Activated naive CD8-positive, alpha-beta T cell treated with anti-CD3 and anti-CD28 coated beads, Interleukin-2, amount 50 U/mL, for 24 hours (primary cell): ENCODE measurements at regions not wholly inside any gene's neighbourhood (a gene's known extent, or its start where the extent isn't known, plus 50 kb on each side); places are given as distances from the start of the nearest gene placed in this dataset.
"Not testable (repeated sequence)": the region's sequence is repeated elsewhere in the genome, so short reads cannot be mapped to it uniquely, and the experiment has no call there.

Source experiments
- ATAC-seq: fragments of 150-1000 bp; cut with Tn5 transposase; one replicate; pipeline ENCODE4 v1.10.0; 2021
- DNase-seq: peaks from one replicate; pipeline ENCODE4 v3.0.0; 2021
- H3K27ac Mint-ChIP-seq: one replicate; pipeline ENCODE4 v1.8.0; 2021; ENCODE audit warnings: mild to moderate bottlenecking, mixed read lengths
- H3K27me3 Mint-ChIP-seq: one replicate; pipeline ENCODE4 v1.8.0; 2021; ENCODE audit warnings: mixed read lengths
- H3K36me3 Mint-ChIP-seq: one replicate; pipeline ENCODE4 v1.8.0; 2021; ENCODE audit warnings: low read depth, mixed read lengths
- H3K4me1 Mint-ChIP-seq: one replicate; pipeline ENCODE4 v1.8.0; 2021; ENCODE audit warnings: mixed read lengths
- H3K4me3 Mint-ChIP-seq: one replicate; pipeline ENCODE4 v1.8.0; 2021; ENCODE audit warnings: mild to moderate bottlenecking, moderate library complexity, mixed read lengths
- H3K9me3 Mint-ChIP-seq: one replicate; pipeline ENCODE4 v1.8.0; 2021; ENCODE audit warnings: mixed read lengths

DNA sequence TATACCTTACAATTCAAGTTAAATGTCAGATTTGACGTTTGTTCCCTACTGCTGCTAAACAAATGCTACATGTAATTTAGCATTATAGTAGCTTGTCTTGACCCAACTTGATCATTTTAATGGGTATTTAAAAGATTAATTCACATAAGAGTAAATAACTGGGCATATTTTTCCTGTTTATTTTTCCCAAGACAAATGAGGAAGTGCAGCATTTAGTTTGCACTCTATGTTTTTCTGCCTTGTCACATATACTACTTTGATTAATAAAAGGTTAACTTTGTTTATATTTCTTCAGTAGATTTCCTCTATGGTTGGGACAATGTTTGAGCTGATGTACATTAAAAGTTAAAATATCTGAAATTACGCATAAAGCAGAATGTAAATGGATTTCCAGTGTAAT lies 641.8 kb downstream of the PRR16 start:
- Mint-ChIP-seq H3K36me3 (no peaks in the 10 kb centered on the region), H3K27ac (no peak overlapping the region), H3K27me3 (no peaks in the 10 kb centered on the region), H3K4me3 (no peak overlapping the region), H3K4me1 (no peaks in the 10 kb centered on the region), H3K9me3 (no peaks in the 10 kb centered on the region)
- DNase-seq: no peak
- no peak for ATAC-seq

DNA sequence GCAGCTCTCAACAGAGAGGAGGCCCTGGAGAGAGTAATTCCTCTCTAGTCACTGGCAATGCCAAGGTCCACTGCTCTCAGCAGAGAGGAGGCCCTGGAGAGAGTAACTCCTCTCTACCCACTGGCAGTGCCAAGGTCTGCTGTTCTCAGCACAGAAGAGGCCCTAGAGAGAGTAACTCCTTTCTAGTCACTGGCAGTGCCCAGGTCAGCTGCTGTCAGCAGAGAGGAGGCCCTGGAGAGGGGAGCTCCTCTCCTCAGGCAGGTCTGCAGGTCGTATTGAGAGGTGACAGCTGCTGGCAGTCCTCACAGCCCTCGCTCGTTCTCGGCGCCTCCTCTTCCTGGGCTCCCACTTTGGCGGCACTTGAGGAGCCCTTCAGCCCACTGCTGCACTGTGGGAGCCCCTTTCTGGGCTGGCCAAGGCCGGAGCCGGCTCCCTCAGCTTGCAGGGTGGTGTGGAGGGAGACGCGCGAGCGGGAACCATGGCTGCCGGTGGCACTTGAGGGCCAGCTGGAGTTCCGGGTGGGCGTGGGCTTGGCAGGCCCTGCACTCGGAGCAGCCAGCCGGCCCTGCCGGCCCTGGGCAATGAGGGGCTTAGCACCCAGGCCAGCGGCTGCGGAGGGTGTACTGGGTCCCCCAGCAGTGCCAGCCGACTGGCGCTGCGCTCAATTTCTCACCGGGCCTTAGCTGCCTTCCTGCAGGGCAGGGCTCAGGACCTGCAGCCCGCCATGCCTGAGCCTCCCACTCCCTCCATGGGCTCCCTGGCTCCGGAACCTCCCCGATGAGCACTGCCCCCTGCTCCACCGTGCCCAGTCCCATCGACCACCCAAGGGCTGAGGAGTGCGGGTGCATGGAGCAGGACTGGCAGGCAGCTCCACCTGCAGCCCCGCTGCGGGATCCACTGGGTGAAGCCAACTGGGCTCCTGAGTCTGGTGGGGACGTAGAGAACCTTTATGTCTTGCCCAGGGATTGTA lies 642.9 kb downstream of the PRR16 start:
- not testable (repeated sequence) for DNase-seq, H3K36me3 Mint-ChIP-seq, H3K27ac Mint-ChIP-seq, H3K27me3 Mint-ChIP-seq, H3K9me3 Mint-ChIP-seq, H3K4me1 Mint-ChIP-seq, ATAC-seq, H3K4me3 Mint-ChIP-seq

DNA sequence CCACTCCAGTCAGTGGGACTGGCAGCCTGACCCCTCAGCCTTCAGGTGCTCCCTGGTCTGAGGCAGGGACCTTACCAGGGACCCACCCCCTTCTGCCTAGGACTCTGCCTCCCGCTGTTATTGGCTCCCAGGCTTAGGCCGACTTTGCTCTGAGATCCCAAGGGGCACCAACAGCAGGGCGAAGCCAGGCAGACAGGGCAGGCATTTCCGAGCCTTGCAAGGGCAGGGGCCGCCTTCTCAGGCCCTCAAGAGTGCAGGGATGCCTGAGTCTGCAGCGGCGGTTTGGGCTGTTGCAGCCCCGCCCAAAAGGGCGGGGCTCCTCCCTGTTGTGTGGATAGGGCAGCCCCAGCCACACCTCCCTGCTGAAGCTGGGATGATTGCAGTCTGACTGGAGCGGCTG lies 644.6 kb downstream of the PRR16 start:
- DNase-seq (no peak), ATAC-seq (no peak)
- Mint-ChIP-seq H3K4me1 (no peaks in the 10 kb centered on the region), H3K27me3 (no peaks in the 10 kb centered on the region), H3K36me3 (no peaks in the 10 kb centered on the region), H3K4me3 (no peak overlapping the region), H3K27ac (no peak overlapping the region), H3K9me3 (no peaks in the 10 kb centered on the region)

DNA sequence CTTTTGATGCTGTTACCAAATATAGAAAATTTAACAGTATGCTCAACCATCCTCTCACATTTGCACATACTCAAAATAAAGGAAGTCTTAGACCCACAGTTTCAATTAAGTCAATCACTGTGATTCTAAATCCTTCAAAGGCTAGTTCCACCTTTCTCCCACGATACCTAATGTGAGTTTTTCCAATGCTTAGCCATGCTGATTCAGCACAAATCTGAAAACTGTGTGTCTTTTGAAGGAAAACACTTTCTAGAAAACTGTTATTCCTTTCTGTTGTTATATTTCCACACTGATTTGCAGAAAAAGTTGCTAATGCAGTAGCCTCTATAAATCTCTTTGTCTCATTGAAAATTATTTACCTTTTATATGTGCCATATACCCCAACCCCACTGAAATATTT lies 645.7 kb downstream of the PRR16 start:
- Mint-ChIP-seq H3K36me3 (no peaks in the 10 kb centered on the region), H3K4me1 (no peaks in the 10 kb centered on the region), H3K27me3 (no peaks in the 10 kb centered on the region), H3K9me3 (peaks cover 6% of the 10 kb centered on the region), H3K27ac (no peak overlapping the region), H3K4me3 (no peak overlapping the region)
- no peak for DNase-seq
- no peak for ATAC-seq

DNA sequence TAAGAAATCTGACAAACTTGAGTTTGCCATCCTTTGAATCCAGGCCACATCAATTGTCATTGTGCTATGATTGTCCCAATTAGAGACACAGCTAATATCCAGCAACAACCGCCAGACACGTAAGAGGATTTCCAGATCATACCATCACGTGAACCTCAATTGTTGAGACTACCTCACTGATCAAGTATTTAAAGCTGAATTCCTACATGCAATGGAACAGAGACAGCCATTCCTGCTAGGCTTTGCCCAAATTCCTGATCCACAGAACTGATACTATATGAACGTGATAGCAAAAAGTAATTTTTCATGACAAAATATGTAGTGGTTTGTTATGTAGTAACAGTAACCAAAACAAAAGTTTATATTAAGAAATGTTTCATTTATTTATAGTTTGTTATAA lies 657.7 kb downstream of the PRR16 start:
- Mint-ChIP-seq H3K27ac (no peak overlapping the region), H3K4me1 (no peaks in the 10 kb centered on the region), H3K27me3 (no peaks in the 10 kb centered on the region), H3K4me3 (no peak overlapping the region), H3K9me3 (no peaks in the 10 kb centered on the region), H3K36me3 (no peaks in the 10 kb centered on the region)
- ATAC-seq (no peak), DNase-seq (no peak)

DNA sequence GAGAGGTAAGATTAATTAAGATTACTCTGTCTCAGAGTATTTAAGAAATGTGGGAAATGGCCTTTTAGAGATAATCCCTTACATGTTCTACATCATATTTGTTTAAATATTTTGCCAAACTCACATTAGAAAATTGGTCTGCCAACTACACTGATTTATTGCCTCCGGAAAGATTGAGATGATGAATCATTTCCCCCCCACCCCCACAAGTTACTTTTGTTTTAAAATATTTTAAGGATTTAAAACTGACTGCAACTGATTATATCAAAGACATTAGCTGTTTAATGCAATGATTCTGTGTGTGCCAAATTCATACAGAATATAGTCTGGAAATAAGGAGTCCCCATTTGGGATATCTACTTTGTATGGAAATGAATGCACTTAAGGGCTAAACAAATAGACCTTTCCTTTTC lies 674.4 kb downstream of the PRR16 start:
- H3K4me3 Mint-ChIP-seq: no peak overlapping the region

DNA sequence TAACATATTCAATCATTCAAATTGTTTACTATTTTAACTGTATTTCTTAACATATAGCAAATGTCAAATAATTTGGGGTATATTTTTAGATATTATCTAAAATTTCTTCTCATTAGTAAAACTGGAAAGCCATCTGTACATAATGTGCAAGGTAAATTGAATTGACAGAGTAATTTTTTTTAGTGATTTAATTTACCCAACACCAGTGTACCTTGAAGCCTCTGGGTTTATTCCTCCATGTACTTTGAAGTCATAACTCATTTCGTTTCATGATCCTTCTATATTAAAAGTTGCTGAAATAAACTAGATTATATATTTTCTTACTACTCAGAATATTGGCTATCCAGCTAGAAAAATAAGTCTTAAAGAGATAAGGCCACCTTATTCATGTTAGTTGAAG lies 674.9 kb downstream of the PRR16 start:
- no peak for DNase-seq

More for the DNA sequence above, 674.4 kb downstream of the PRR16 start:
- ATAC-seq (no peak), DNase-seq (no peak)
- Mint-ChIP-seq H3K27ac (no peak overlapping the region), H3K27me3 (no peaks in the 10 kb centered on the region), H3K4me1 (no peaks in the 10 kb centered on the region), H3K36me3 (no peaks in the 10 kb centered on the region), H3K9me3 (peaks cover 10% of the 10 kb centered on the region)

DNA sequence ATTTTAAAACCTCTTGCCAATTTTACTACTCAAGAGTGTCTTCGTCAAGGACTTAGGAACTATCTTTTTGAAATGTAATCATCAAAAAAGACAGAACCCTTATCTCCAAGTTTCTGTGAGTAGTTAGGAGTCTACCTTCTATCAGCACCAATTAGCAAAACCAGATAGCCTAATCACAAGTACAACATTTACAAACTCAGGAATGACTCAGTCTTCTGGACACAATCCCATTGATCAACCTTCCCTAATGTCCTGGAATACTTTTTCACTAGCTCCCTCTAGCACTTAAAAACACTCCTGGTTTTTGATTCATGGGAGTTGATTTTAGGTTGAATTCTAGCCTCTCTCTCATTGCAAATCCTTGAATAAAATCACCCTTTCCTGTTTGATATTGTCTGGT lies 680.7 kb downstream of the PRR16 start:
- no peak overlapping the region for H3K4me3 Mint-ChIP-seq
- no peaks in the 10 kb centered on the region for H3K36me3 Mint-ChIP-seq
- no peaks in the 10 kb centered on the region for H3K27me3 Mint-ChIP-seq
- no peak overlapping the region for H3K27ac Mint-ChIP-seq
- H3K9me3 Mint-ChIP-seq: peaks cover 14% of the 10 kb centered on the region
- DNase-seq: no peak
- H3K4me1 Mint-ChIP-seq: no peaks in the 10 kb centered on the region
- no peak for ATAC-seq

More for the DNA sequence above, 674.9 kb downstream of the PRR16 start:
- H3K27ac Mint-ChIP-seq: no peak overlapping the region
- no peaks in the 10 kb centered on the region for H3K36me3 Mint-ChIP-seq
- ATAC-seq: no peak
- peaks cover 9% of the 10 kb centered on the region for H3K9me3 Mint-ChIP-seq
- H3K4me3 Mint-ChIP-seq: no peak overlapping the region
- H3K27me3 Mint-ChIP-seq: no peaks in the 10 kb centered on the region
- no peaks in the 10 kb centered on the region for H3K4me1 Mint-ChIP-seq

DNA sequence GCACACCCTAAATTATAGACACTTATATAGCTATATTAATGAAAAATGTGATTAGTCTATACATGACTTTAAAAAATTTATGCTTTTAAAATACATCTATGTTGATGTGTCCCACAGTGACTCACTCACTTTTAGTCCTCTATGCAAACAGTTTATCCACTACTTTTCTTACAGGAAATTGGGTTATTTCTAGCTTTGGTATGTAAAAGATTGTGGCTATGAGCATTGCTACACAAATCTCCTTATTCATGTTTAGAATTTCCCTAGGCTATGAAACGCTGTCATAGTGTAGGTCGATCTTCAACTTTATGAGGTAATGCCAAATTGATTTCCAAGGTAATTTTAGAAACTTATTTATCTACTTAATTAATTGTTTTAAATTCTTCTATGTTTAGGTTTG lies 687.4 kb downstream of the PRR16 start:
- DNase-seq (no peak), ATAC-seq (no peak)
- Mint-ChIP-seq H3K27ac (no peak overlapping the region), H3K36me3 (no peaks in the 10 kb centered on the region), H3K4me3 (no peak overlapping the region), H3K4me1 (no peaks in the 10 kb centered on the region), H3K9me3 (peaks cover 5% of the 10 kb centered on the region), H3K27me3 (no peaks in the 10 kb centered on the region)

DNA sequence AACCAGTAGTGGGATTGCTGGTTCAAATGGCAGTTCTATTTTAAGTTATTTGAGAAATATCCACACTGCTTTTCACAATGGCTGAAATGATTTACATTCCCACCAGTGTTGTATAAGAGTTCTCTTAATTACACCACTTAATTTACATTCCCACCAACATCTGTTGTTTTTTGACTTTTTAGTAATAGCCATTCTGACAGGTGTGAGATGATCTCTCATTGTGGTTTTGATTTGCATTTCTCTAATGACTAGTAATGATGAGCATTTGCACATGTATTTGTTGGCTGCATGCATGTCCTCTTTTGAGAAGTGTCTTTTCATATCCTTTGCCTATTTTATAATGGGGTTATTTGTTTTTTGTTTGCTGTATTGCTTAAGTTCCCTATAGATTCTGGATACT lies 688.3 kb downstream of the PRR16 start:
- peaks cover 5% of the 10 kb centered on the region for H3K9me3 Mint-ChIP-seq
- no peak for ATAC-seq

DNA sequence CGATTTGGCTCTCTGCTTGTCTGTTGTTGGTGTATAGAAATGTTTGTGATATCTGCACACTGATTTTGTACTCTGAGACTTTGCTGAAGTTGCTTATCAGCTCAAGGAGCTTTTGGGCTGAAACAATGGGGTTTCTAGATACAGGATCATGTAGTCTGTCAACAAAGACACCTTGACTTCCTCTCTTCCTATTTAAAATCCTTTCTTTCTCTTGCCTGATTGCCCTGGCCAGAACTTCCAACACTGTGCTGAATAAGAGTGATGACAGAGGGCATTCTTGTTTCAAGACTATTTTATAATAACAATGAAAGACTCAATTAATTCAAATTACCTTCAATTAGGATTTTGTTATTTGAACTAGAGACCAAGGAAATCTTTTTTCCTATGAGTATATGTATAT lies 692.5 kb downstream of the PRR16 start:
- no peaks in the 10 kb centered on the region for H3K27me3 Mint-ChIP-seq
- H3K9me3 Mint-ChIP-seq: no peaks in the 10 kb centered on the region
- DNase-seq (no peak), ATAC-seq (no peak)
- no peak overlapping the region for H3K27ac Mint-ChIP-seq
- H3K4me1 Mint-ChIP-seq: no peaks in the 10 kb centered on the region
- no peak overlapping the region for H3K4me3 Mint-ChIP-seq
- H3K36me3 Mint-ChIP-seq: no peaks in the 10 kb centered on the region

More for the DNA sequence above, 688.3 kb downstream of the PRR16 start:
- Mint-ChIP-seq H3K4me1 (no peaks in the 10 kb centered on the region), H3K36me3 (no peaks in the 10 kb centered on the region), H3K27ac (no peak overlapping the region), H3K4me3 (no peak overlapping the region), H3K27me3 (no peaks in the 10 kb centered on the region)
- no peak for DNase-seq

DNA sequence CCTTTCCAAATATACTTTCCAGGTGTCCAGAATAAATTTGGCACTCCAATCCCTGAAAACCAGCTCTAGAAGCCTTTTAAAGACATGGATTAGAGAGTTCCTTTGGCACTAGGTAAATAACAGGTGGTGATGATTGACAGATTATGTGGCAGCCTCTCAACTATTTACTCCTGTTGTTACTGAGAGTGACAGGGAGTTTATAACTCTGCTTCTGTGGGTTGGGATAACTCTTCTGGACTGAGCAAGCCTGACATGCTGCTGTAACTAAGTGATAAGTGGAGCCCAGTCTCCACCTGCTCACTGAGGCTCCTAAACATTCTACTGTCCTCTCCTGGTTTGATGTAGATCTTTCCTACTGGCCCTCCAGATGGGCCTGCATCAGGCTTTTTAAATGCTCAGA lies 693.2 kb upstream of the FTMT start:
- Mint-ChIP-seq H3K9me3 (no peaks in the 10 kb centered on the region), H3K27me3 (no peaks in the 10 kb centered on the region), H3K4me1 (no peaks in the 10 kb centered on the region), H3K27ac (no peak overlapping the region), H3K4me3 (no peak overlapping the region), H3K36me3 (no peaks in the 10 kb centered on the region)
- ATAC-seq: no peak
- no peak for DNase-seq

DNA sequence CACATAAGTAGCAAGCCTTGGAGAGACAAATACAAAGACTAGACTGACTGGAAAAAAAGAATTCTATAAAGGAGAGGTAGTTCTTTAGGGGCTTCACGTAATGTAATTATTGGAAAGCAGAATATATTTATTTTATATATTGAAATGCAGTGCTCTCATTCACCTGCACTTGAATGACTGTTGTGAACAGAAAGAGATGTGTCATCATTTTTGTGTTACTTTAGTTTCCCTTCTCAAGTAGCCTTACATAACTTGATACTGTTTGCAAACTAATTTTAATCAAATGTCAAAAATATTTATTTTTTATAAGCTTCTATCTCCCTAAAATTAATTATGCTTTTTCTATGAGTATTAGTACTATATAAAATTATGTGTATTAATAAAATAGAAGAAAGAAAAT lies 691.1 kb upstream of the FTMT start:
- no peak overlapping the region for H3K27ac Mint-ChIP-seq
- H3K4me3 Mint-ChIP-seq: no peak overlapping the region
- H3K27me3 Mint-ChIP-seq: no peaks in the 10 kb centered on the region
- no peaks in the 10 kb centered on the region for H3K9me3 Mint-ChIP-seq
- ATAC-seq: no peak
- no peaks in the 10 kb centered on the region for H3K4me1 Mint-ChIP-seq
- H3K36me3 Mint-ChIP-seq: no peaks in the 10 kb centered on the region
- DNase-seq: no peak

DNA sequence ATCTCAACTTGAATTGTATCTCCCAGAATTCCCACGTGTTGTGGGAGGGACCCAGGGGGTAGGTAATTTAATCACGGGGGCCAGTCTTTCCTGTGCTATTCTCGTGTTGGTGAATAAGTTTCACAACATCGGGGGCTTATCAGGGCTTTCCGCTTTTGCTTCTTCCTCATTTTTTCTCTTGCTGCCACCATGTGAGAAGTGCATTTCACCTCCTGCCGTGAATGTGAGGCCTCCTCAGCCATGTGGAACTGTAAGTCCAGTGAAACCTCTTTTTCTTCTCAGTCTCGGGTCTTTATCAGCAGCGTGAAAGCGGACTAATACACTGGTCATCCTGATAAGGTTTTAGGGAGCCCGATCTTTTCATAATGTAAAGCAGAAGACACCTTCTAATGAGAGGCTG lies 687.0 kb upstream of the FTMT start:
- H3K4me3 Mint-ChIP-seq: no peak overlapping the region
- no peaks in the 10 kb centered on the region for H3K9me3 Mint-ChIP-seq
- no peak for DNase-seq
- H3K4me1 Mint-ChIP-seq: no peaks in the 10 kb centered on the region
- H3K27ac Mint-ChIP-seq: no peak overlapping the region
- no peak for ATAC-seq
- no peaks in the 10 kb centered on the region for H3K36me3 Mint-ChIP-seq
- no peaks in the 10 kb centered on the region for H3K27me3 Mint-ChIP-seq

DNA sequence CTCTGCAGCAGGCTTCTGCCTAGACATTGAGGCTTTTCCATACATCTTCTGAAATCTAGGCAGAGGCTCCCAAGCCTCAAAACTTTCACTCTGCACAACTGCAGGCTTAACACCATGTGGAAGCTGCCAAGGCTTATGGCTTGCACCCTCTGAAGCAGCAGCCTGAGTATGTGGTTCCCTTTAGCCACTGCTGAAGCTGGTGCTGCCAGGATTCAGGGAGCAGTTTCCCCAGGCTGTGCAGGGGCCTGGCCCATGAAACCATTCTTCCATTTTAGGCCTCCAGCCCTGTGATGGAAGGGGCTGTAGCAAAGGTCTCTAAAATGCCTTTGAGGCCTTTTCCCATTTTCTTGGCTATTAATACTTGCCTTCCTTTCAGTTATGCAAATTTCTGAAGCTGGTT lies 680.3 kb upstream of the FTMT start:
- H3K9me3 Mint-ChIP-seq: no peaks in the 10 kb centered on the region
- no peak for DNase-seq

More for the DNA sequence above, 680.3 kb upstream of the FTMT start:
- Mint-ChIP-seq H3K27ac (no peak overlapping the region), H3K27me3 (no peaks in the 10 kb centered on the region), H3K4me1 (no peaks in the 10 kb centered on the region), H3K36me3 (no peaks in the 10 kb centered on the region), H3K4me3 (no peak overlapping the region)
- no peak for ATAC-seq
